ENCODE measurements at regions not wholly inside any gene's neighbourhood (a gene's known extent, or its start where the extent isn't known, plus 50 kb on each side); places are given as distances from the start of the nearest gene placed in this dataset.

DNA sequence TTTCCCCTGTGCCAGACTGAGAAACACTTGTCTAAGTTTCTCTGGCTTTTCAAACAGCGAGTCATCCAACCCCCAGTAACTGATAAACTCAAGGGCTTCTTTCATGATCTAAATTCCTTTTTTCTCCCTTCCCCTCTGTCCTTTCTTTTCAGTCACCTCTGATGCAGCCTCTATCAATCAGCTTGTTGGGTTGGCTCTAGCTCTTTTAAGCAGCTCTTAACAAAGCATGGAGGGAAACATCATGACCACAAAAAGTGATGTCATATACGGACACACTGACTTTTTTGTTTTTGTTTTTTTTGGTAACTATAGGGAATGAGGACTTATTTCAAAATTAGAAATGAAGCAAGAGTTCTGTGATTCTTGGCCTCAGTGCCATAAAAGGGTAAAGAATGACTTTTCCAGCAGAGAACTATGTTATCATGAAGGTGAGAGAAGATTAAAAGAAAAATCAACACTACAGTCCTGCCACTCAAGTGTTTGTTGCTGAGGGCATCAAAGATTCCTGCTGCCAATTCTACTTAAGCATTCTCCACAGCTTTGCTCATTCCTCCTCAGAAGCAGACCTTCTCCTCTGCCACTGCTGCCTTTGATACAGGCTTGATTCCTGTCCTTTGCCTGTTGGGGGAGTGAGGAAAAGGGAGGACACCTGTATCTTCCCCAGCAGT, 457.0 kb upstream of the ONECUT1 start:
- H2AFZ ChIP-seq (ENCODE audit: low read depth, low read length, poor library complexity, severe bottlenecking): no peak overlapping the region
- BruUV-seq (replicated peaks): no TSS peak
- CTCF ChIA-PET: no interaction called here
- H3K9ac ChIP-seq (ENCODE audit: low read length): no peak overlapping the region
- H3K27me3 ChIP-seq (ENCODE audit: insufficient read depth, low read length): 0 out of 2 replicates have a peak, but pooled peaks cover 4% of the 10 kb centered on the region
- DNase-seq (ENCODE audit: low read depth, low spot score): no peak
- H3K4me3 ChIP-seq (replicated peaks in 1 of 2; ENCODE audit: low read depth in 1 of 2, low read length in 2 of 2): no peak overlapping the region
- H3K27ac ChIP-seq (ENCODE audit: low read depth, low read length): no peak overlapping the region
- no peaks in the 10 kb centered on the region for H3K9me3 ChIP-seq (ENCODE audit: control insufficient read depth in 1 of 2, insufficient read depth in 1 of 2, low read depth in 1 of 2, low read length in 2 of 2)
- no peaks in the 10 kb centered on the region for H4K20me1 ChIP-seq (ENCODE audit: insufficient read depth)
- TF ChIP-seq POLR2AphosphoS5 (IDR thresholded peaks at IDR 0.05; ENCODE audit: low read depth, low read length) (no peak), SIN3A (IDR thresholded peaks at IDR 0.05; ENCODE audit: low read depth) (no peak), EZH2phosphoT487 (IDR thresholded peaks at IDR 0.05; ENCODE audit: borderline replicate concordance) (no peak), YY1 (IDR thresholded peaks at IDR 0.05; ENCODE audit: extremely low read depth, insufficient replicate concordance, low read depth, low read length) (no peak), TCF7L2 (IDR thresholded peaks at IDR 0.05; ENCODE audit: borderline replicate concordance, extremely low read depth, insufficient read depth, insufficient read length) (no peak), CEBPB (IDR thresholded peaks at IDR 0.05; ENCODE audit: low read depth) (no peak), CBX3 (IDR thresholded peaks at IDR 0.05; ENCODE audit: low read depth) (no peak), EGR1 (IDR thresholded peaks at IDR 0.05; ENCODE audit: low read depth) (no peak)
- TF ChIP-seq, protein P1, sequence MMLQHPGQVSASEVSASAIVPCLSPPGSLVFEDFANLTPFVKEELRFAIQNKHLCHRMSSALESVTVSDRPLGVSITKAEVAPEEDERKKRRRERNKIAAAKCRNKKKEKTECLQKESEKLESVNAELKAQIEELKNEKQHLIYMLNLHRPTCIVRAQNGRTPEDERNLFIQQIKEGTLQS (IDR thresholded peaks at IDR 0.05): no peak
- TF ChIP-seq, protein P2, sequence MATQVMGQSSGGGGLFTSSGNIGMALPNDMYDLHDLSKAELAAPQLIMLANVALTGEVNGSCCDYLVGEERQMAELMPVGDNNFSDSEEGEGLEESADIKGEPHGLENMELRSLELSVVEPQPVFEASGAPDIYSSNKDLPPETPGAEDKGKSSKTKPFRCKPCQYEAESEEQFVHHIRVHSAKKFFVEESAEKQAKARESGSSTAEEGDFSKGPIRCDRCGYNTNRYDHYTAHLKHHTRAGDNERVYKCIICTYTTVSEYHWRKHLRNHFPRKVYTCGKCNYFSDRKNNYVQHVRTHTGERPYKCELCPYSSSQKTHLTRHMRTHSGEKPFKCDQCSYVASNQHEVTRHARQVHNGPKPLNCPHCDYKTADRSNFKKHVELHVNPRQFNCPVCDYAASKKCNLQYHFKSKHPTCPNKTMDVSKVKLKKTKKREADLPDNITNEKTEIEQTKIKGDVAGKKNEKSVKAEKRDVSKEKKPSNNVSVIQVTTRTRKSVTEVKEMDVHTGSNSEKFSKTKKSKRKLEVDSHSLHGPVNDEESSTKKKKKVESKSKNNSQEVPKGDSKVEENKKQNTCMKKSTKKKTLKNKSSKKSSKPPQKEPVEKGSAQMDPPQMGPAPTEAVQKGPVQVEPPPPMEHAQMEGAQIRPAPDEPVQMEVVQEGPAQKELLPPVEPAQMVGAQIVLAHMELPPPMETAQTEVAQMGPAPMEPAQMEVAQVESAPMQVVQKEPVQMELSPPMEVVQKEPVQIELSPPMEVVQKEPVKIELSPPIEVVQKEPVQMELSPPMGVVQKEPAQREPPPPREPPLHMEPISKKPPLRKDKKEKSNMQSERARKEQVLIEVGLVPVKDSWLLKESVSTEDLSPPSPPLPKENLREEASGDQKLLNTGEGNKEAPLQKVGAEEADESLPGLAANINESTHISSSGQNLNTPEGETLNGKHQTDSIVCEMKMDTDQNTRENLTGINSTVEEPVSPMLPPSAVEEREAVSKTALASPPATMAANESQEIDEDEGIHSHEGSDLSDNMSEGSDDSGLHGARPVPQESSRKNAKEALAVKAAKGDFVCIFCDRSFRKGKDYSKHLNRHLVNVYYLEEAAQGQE (IDR thresholded peaks at IDR 0.05; ENCODE audit: low read depth): no peak
- H3K36me3 ChIP-seq (ENCODE audit: control insufficient read depth in 1 of 2, insufficient read depth in 2 of 2, low read length in 2 of 2): no peaks in the 10 kb centered on the region
- ATAC-seq: no peak
- intact Hi-C loops (cut with micrococcal nuclease): no loop called here
- POLR2A ChIA-PET: no interaction called here
- H3K4me1 ChIP-seq (ENCODE audit: control insufficient read depth in 1 of 2, insufficient read depth in 2 of 2, low read length in 2 of 2): no peaks in the 10 kb centered on the region
- RAD21 ChIA-PET (ENCODE audit: low non-redundant PET in 1 of 2, low total read pairs in 2 of 2, uncharacterized antibody in 2 of 2, unreplicated experiment in 2 of 2): no interaction called here
- H3K79me2 ChIP-seq (ENCODE audit: insufficient read depth, low read length): no peaks in the 10 kb centered on the region
- H3K4me2 ChIP-seq (ENCODE audit: low read length): no peak overlapping the region
- no peaks in the 10 kb centered on the region for H3K9me2 ChIP-seq (ENCODE audit: insufficient read depth)
